Adrenal gland (tissue), 9 donors: ENCODE measurements at regions not wholly inside any gene's neighbourhood (a gene's known extent, or its start where the extent isn't known, plus 50 kb on each side); places are given as distances from the start of the nearest gene placed in this dataset.
"Not testable (repeated sequence)": the region's sequence is repeated elsewhere in the genome, so short reads cannot be mapped to it uniquely, and the experiment has no call there.

ENCODE experiments used
- DNase-seq, 7 donors: peaks; one replicate each; pipeline ENCODE4 v3.0.0-alpha.2; 2019 to 2020
- H3K27ac ChIP-seq, 5 donors: fragments of 200-600 bp; sonication (generic) in 4 of 5; 1 replicate in 3 of 5; 2 replicates in 2 of 5; pipeline versions ENCODE4 v1.5.1 to v1.8.0; 2016 to 2020; ENCODE audit warnings: mild to moderate bottlenecking in 1 of 5
- H3K27me3 ChIP-seq: fragments of 200-600 bp; 2 replicates; pipeline ENCODE4 v1.8.0; 2021
- H3K36me3 ChIP-seq, 2 donors: fragments of 200-600 bp; replicated peaks in 1 of 2; 1 replicate in 1 of 2; 2 replicates in 1 of 2; pipeline versions ENCODE4 v1.5.1 to v1.8.0; 2018 to 2022
- H3K4me1 ChIP-seq, 2 donors: fragments of 200-600 bp; replicated peaks in 1 of 2; 1 replicate in 1 of 2; 2 replicates in 1 of 2; pipeline versions ENCODE4 v1.5.1 to v1.8.0; 2018 to 2021
- H3K4me3 ChIP-seq, 4 donors: fragments of 200-600 bp; sonication (generic) in 3 of 4; one replicate each; pipeline ENCODE4 v1.5.1; 2016 to 2018
- H3K9me3 ChIP-seq, 3 donors: fragments of 200-600 bp; sonication (generic) in 1 of 3; replicated peaks in 1 of 3; 1 replicate in 2 of 3; 2 replicates in 1 of 3; pipeline versions ENCODE4 v1.5.1 to v1.8.0; 2016 to 2021
- CTCF ChIP-seq, 6 experiments: fragments of 450-650 bp in 4 of 6; fragments of 200-600 bp in 2 of 6; sonication (generic) in 1 of 6; IDR thresholded peaks; 1 replicate in 5 of 6; 2 replicates in 1 of 6; pipeline versions ENCODE4 v1.5.1 to v1.8.0; 2016 to 2021; ENCODE audit warnings: antibody characterized with exemption in 6 of 6, mild to moderate bottlenecking in 2 of 6, moderate library complexity in 1 of 6
- POLR2A ChIP-seq, 2 donors: fragments of 450-650 bp; IDR thresholded peaks; one replicate each; pipeline ENCODE4 v1.6.1; 2017; ENCODE audit warnings: antibody characterized with exemption in 2 of 2, mild to moderate bottlenecking in 2 of 2, moderate library complexity in 1 of 2
- WGBS, 4 donors: extraction: QIAGEN DNeasy Blood & Tissue Kit in 2 of 4; methylation state at CpG; one replicate each; pipeline versions ENCODE4 v1.1.5 to v1.1.7; 2013 to 2017; 5-methylcytosine and 5-hydroxymethylcytosine counted together
- intact Hi-C, 2 donors: fragments of 100-400 bp; cut with DNase I; formaldehyde crosslinking; loops; one replicate each; pipeline versions ENCODE4 v1.14.1 to v1.15.0; 2022 to 2023
- donor health status: healthy with polysubstance abuse.
- donor health status: Bipolar disorder and iron deficiency.
- donor health status: DM: yes; HTN: yes; CAD: no.
- donor health status: DM: no; HTN: no; CAD: no.
- donor health status: DM: no; HTN: no; CAD: no.

GRCh38 chr6:125636671-125637070 lies 112.8 kb upstream of the HEY2 start:
- Histone ChIP-seq H3K36me3 (no peaks in the 10 kb centered on the region), H3K27me3 (no peaks in the 10 kb centered on the region), H3K4me1 (no peaks in the 10 kb centered on the region), H3K27ac (no peak overlapping the region), H3K9me3 (no peaks in the 10 kb centered on the region), H3K4me3 (no peak overlapping the region)
- DNase-seq, result no peak
- intact Hi-C loops, result no loop called here
- no peak for TF ChIP-seq CTCF (IDR thresholded peaks at IDR 0.05)
- no peak for TF ChIP-seq POLR2A (IDR thresholded peaks at IDR 0.05)
- WGBS, 4 donors, result 75 to 100% (median 92%) methylated on average over 1 of the region's 1 CpG

- WGBS, 4 donors, result 73 to 87% (median 84%) methylated on average over 2 of the region's 2 CpGs
Observed at GRCh38 chr6:125637207-125637606, 112.2 kb upstream of the HEY2 start.

GRCh38 chr6:125639466-125640020 lies 109.9 kb upstream of the HEY2 start:
- Histone ChIP-seq H3K4me1 (no peaks in the 10 kb centered on the region), H3K9me3 (no peaks in the 10 kb centered on the region), H3K27me3 (no peaks in the 10 kb centered on the region), H3K27ac (no peak overlapping the region), H3K36me3 (no peaks in the 10 kb centered on the region), H3K4me3 (no peak overlapping the region)
- intact Hi-C loops, result no loop called here
- no peak for DNase-seq
- no peak for TF ChIP-seq POLR2A (IDR thresholded peaks at IDR 0.05)
- TF ChIP-seq CTCF (IDR thresholded peaks at IDR 0.05), result no peak
- 62 to 65% (median 64%) methylated on average over 3 of the region's 3 CpGs for WGBS, 4 donors

More at GRCh38 chr6:125637207-125637606, 112.2 kb upstream of the HEY2 start:
- H3K27ac ChIP-seq, result no peak overlapping the region
- intact Hi-C loops, result no loop called here
- no peaks in the 10 kb centered on the region for H3K36me3 ChIP-seq
- H3K27me3 ChIP-seq, result no peaks in the 10 kb centered on the region
- H3K4me1 ChIP-seq, result no peaks in the 10 kb centered on the region
- no peaks in the 10 kb centered on the region for H3K9me3 ChIP-seq
- no peak for DNase-seq
- TF ChIP-seq POLR2A (IDR thresholded peaks at IDR 0.05) (no peak), CTCF (IDR thresholded peaks at IDR 0.05) (no peak)
- H3K4me3 ChIP-seq, result no peak overlapping the region

GRCh38 chr6:125640441-125641150 lies 108.8 kb upstream of the HEY2 start:
- TF ChIP-seq POLR2A (IDR thresholded peaks at IDR 0.05) (no peak), CTCF (IDR thresholded peaks at IDR 0.05) (no peak)
- Histone ChIP-seq H3K4me3 (no peak overlapping the region), H3K27ac (no peak overlapping the region), H3K36me3 (no peaks in the 10 kb centered on the region), H3K27me3 (no peaks in the 10 kb centered on the region), H3K9me3 (no peaks in the 10 kb centered on the region), H3K4me1 (no peaks in the 10 kb centered on the region)
- intact Hi-C loops, result no loop called here
- no peak for DNase-seq
- 87 to 94% (median 90%) methylated on average over 5 of the region's 5 CpGs for WGBS, 4 donors

- H3K9me3 ChIP-seq, H3K27me3 ChIP-seq, H3K4me3 ChIP-seq, H3K4me1 ChIP-seq, H3K27ac ChIP-seq, intact Hi-C loops, DNase-seq, H3K36me3 ChIP-seq: not testable (repeated sequence)
- WGBS, 4 donors, result 93 to 96% (median 94%) methylated on average over 8 to 27 of the region's 27 CpGs
Observed at GRCh38 chr6:125643967-125644661, 105.3 kb upstream of the HEY2 start.
